ENCODE measurements at regions not wholly inside any gene's neighbourhood (a gene's known extent, or its start where the extent isn't known, plus 50 kb on each side); places are given as distances from the start of the nearest gene placed in this dataset.

DNA sequence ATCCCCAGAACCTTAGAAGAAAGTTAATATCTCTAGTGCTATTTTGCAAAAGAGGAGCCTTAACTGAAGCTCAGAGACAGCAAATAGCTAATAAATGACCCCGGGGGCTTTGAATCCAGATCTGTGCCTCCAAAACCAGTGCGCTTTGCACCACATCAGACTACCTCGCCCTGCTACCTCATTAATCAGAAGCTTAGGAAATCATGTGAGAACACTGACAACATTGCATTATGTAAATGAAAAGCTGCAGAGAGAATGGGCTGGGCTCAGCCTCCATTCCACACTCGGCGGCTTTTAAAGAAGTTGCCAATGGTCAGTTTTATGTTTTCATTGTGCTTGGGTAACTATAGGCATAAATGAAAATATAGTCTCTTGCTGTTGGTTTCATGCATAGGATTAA lies 54.0 kb upstream of the STMND1 start:
- DNase-seq (no peak), ATAC-seq (no peak)
- TF ChIP-seq, protein P1, sequence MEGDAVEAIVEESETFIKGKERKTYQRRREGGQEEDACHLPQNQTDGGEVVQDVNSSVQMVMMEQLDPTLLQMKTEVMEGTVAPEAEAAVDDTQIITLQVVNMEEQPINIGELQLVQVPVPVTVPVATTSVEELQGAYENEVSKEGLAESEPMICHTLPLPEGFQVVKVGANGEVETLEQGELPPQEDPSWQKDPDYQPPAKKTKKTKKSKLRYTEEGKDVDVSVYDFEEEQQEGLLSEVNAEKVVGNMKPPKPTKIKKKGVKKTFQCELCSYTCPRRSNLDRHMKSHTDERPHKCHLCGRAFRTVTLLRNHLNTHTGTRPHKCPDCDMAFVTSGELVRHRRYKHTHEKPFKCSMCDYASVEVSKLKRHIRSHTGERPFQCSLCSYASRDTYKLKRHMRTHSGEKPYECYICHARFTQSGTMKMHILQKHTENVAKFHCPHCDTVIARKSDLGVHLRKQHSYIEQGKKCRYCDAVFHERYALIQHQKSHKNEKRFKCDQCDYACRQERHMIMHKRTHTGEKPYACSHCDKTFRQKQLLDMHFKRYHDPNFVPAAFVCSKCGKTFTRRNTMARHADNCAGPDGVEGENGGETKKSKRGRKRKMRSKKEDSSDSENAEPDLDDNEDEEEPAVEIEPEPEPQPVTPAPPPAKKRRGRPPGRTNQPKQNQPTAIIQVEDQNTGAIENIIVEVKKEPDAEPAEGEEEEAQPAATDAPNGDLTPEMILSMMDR (IDR thresholded peaks at IDR 0.05): no peak
- H3K36me3 ChIP-seq: no peaks in the 10 kb centered on the region
- peaks cover 0 to 4% of the 10 kb centered on the region in 2 donors for H3K4me1 ChIP-seq
- intact Hi-C loops (cut with DNase I): no loop called here
- no peak overlapping the region for H3K4me3 ChIP-seq
- no peak overlapping the region for H3K27ac ChIP-seq
- H3K9me3 ChIP-seq: no peaks in the 10 kb centered on the region
- H3K27me3 ChIP-seq: no peaks in the 10 kb centered on the region

DNA sequence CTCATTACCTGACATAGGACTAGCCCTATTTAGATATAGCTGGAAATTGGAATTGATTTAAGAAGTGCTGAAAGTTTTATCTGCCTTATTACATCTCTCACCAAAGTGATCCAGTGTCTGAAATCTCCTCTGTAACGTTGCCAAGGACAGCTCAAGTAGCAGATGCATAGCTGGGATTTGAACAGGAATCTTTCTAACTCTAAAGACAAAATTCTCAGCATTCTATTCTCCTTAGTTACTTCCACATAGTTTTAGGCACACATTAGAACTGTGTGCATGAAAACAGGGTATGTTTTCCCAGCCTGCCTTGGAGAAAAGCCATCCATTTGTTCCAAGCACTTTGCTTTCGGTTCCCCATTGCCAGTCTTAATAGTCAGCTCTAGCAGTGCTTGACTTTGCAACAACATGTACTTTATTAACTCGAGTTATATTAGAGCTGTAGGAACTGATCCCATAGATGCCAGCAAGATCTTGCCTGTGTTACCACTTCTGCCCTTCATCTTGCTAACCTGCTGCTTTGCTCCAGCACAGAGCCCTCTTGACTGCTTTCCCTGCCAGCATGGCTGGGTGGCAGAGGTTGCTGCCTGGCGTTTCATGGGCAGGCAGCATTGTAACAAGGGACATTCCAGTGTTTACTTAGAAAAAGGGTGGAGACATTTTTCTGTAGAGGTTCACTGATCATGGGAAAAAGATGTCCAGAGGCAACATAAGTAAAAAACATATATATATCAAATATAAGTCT lies 56.1 kb upstream of the STMND1 start:
- H3K27ac ChIP-seq: no peak overlapping the region
- no peak overlapping the region for H3K4me3 ChIP-seq
- no peaks in the 10 kb centered on the region for H3K9me3 ChIP-seq
- ATAC-seq (peak; percentile 60), DNase-seq (no peak)
- no peaks in the 10 kb centered on the region for H3K36me3 ChIP-seq
- no peaks in the 10 kb centered on the region for H3K27me3 ChIP-seq
- intact Hi-C loops (cut with DNase I): no loop called here
- TF ChIP-seq, protein P1 (IDR thresholded peaks at IDR 0.05): no peak
- peaks cover 0 to 8% of the 10 kb centered on the region in 2 donors for H3K4me1 ChIP-seq

DNA sequence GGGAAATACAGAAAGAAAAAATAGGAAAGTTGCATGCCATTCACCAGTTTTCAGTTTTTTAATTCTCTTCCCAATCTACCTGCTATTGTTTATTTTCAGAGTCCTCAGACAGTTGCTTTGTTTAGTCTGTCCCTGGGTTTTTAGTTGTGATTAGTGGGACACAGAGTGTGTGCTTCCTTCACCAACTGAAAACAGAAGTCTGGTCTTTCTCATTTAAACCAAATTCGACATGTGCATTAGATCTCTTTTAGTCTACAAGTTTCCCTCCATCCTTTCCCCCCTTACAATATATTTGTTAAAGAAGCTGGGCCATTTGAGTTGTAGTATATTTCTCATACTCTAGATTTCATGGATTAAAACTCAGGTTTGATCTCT lies 58.7 kb upstream of the STMND1 start:
- intact Hi-C loops (cut with DNase I): no loop called here
- TF ChIP-seq, protein P1 (IDR thresholded peaks at IDR 0.05): no peak
- ATAC-seq (no peak), DNase-seq (no peak)
- H3K36me3 ChIP-seq: no peaks in the 10 kb centered on the region
- no peaks in the 10 kb centered on the region for H3K9me3 ChIP-seq
- no peak overlapping the region for H3K27ac ChIP-seq
- no peak overlapping the region for H3K4me3 ChIP-seq
- H3K4me1 ChIP-seq: peaks cover 0 to 8% of the 10 kb centered on the region in 2 donors
- H3K27me3 ChIP-seq: no peaks in the 10 kb centered on the region

DNA sequence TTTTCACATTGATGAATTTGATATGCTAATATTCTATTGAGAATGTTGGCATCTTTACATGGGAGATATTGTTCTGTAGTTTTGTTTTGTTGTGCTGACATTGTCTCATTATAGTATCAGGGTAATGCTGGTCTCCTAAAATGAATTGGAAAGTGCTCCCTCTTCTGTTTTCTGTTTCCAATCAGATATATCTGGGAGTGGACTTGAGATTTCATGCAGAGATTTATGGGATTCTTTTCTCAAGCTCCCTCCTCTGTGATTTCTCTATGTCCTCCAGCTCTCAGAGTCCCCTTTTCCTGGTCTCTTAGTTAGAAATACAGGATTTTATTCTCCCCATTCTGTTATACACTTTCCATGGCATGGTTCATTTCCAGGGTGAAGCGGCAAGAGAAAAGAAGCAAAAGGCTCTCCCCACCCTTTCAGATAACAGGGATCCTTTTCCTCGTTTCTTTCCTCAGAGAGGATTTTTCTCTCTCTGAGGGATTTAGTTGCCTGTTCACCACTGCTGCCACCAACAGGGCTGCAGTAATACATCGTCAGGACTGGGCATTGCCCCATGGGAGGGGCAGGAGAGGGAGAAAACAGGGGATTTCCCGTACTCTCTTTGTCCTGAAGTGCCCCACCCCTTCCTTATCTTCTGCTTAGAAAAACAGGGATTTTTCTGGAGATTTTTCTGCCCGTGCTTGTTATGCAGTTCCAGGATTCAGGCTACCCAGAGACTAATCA lies 59.3 kb upstream of the STMND1 start:
- TF ChIP-seq, protein P1 (IDR thresholded peaks at IDR 0.05): no peak
- intact Hi-C loops (cut with DNase I): no loop called here
- no peaks in the 10 kb centered on the region for H3K9me3 ChIP-seq
- peak in 2 of 4 donors; percentile 46 to 57 for DNase-seq
- peaks cover 0 to 8% of the 10 kb centered on the region in 2 donors for H3K4me1 ChIP-seq
- no peak overlapping the region for H3K4me3 ChIP-seq
- no peak overlapping the region for H3K27ac ChIP-seq
- no peaks in the 10 kb centered on the region for H3K27me3 ChIP-seq
- no peaks in the 10 kb centered on the region for H3K36me3 ChIP-seq
- peak; percentile 92 for ATAC-seq

DNA sequence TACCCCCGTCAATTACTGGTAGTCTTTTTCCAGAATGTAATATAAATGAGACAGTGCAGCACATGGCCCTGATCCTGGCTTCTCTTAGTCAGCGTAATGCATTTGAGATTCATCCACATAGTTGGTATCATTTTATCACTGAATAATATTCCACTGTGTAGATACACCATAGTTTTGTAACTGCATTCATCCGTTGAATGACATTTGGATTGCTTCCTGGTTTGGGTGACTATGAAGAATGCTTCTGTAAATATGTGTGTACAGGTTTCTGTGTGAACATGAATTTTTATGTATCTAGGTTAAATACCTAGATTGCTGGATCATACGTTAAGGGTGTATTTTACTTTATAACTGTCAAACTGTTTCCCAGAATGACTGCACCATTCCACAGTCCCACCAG lies 62.6 kb upstream of the STMND1 start:
- Histone ChIP-seq H3K9me3 (no peaks in the 10 kb centered on the region), H3K4me1 (peaks cover 0 to 8% of the 10 kb centered on the region in 2 donors), H3K27ac (no peak overlapping the region), H3K27me3 (no peaks in the 10 kb centered on the region), H3K36me3 (no peaks in the 10 kb centered on the region), H3K4me3 (no peak overlapping the region)
- TF ChIP-seq, protein P1 (IDR thresholded peaks at IDR 0.05): no peak
- ATAC-seq (no peak), DNase-seq (no peak)
- intact Hi-C loops (cut with DNase I): no loop called here
